ENCODE measurements at regions not wholly inside any gene's neighbourhood (a gene's known extent, or its start where the extent isn't known, plus 50 kb on each side); places are given as distances from the start of the nearest gene placed in this dataset.

- Histone ChIP-seq H3K4me3 (ENCODE audit: low read depth, low read length) (no peak overlapping the region), H3K27me3 (ENCODE audit: control insufficient read depth, insufficient read depth, low read length) (peaks cover 33% of the 10 kb centered on the region), H3K9me3 (ENCODE audit: control insufficient read depth, insufficient read depth, low read length) (no peaks in the 10 kb centered on the region; the same call in 1 of the 2 replicates), H3K27ac (ENCODE audit: low read depth, low read length) (no peak overlapping the region)
- DNase-seq (ENCODE audit: low read depth, low spot score): no peak
- POLR2A ChIA-PET: no interaction called here
- TF ChIP-seq, protein P1, sequence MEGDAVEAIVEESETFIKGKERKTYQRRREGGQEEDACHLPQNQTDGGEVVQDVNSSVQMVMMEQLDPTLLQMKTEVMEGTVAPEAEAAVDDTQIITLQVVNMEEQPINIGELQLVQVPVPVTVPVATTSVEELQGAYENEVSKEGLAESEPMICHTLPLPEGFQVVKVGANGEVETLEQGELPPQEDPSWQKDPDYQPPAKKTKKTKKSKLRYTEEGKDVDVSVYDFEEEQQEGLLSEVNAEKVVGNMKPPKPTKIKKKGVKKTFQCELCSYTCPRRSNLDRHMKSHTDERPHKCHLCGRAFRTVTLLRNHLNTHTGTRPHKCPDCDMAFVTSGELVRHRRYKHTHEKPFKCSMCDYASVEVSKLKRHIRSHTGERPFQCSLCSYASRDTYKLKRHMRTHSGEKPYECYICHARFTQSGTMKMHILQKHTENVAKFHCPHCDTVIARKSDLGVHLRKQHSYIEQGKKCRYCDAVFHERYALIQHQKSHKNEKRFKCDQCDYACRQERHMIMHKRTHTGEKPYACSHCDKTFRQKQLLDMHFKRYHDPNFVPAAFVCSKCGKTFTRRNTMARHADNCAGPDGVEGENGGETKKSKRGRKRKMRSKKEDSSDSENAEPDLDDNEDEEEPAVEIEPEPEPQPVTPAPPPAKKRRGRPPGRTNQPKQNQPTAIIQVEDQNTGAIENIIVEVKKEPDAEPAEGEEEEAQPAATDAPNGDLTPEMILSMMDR (IDR thresholded peaks at IDR 0.05; ENCODE audit: low read depth, low read length): no peak
- CTCF ChIA-PET: no interaction called here
Observed at GRCh38 chr21:41689289-41689583, 77.6 kb downstream of the RIPK4 start.

DNA sequence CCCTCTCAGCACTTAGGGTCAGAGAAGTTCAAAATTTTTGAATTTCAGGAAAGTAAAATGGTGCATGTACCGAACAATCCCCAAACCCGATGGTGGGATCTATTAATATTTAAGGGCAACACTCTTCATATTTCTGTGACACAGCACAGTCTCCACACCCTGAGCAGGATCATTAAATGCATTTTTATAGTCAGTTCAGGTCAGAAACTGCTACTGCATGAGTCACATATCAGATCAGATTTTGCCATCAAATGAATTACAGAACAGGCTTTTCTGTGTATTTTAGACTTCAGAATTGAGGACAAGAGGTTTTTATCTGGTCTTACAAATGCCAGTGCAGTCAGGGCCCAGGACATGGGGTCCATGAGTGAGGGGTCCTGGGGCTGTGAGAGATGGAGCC, 79.2 kb downstream of the RIPK4 start:
- POLR2A ChIA-PET: no interaction called here

DNA sequence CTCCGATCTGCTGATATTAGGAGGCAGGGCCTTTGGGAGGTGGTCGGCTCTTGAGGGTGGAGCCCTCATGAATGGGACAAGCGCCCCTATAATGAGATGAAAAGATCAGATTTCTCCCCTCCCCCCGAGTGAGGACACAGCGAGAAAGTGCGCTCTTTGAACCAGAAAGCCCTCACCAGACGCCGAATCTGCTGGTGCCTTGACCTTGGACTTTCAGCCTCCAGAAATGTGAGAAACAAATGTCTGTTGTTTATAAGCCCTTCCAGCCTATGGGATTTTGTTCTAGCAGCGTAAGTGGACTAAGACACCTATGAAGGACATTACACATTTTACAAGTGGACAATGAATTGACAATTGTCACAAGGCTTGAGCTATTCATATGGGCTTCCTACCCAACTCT, 80.2 kb downstream of the RIPK4 start:
- POLR2A ChIA-PET: no interaction called here
- CTCF ChIA-PET: no interaction called here
- TF ChIP-seq, protein P1 (IDR thresholded peaks at IDR 0.05; ENCODE audit: low read depth, low read length): no peak

More for the DNA sequence above, 79.2 kb downstream of the RIPK4 start:
- CTCF ChIA-PET: no interaction called here
- TF ChIP-seq, protein P1 (IDR thresholded peaks at IDR 0.05; ENCODE audit: low read depth, low read length): no peak
- Histone ChIP-seq H3K27ac (ENCODE audit: low read depth, low read length) (no peak overlapping the region), H3K9me3 (ENCODE audit: control insufficient read depth, insufficient read depth, low read length) (no peaks in the 10 kb centered on the region; the same call in 1 of the 2 replicates), H3K27me3 (ENCODE audit: control insufficient read depth, insufficient read depth, low read length) (peaks cover 31% of the 10 kb centered on the region), H3K4me3 (ENCODE audit: low read depth, low read length) (no peak overlapping the region)
- no peak for DNase-seq (ENCODE audit: low read depth, low spot score)

DNA sequence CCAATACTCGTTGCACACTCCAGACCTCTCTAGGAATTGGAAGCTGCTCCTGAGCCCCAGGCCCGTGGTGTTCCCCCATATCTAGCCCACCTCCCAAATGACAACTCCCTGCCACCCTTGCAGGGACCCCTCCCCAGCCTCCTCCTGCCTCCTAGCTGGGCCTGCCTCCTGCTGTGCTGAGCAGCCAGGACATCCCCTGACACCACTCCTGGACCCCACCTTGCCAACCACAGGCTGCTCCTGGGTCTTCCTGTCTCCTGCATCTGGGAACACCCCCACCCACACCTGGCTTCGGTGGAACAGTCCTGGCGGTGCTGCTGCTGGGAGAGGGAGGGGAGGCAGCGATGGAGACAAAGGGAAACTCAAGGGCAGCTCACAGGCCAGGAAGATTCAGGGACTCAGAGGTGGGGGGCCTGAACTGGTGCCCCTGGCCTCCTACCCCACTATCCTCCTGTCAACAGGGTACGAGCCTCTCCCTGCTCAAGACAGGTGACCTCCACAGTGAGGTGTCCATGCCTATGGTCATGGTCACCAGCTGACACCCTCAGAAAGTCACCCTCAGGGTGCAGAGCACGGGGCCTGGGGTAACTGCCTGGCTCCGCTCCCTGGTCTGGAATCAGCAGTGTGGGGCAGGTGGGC, 81.2 kb downstream of the RIPK4 start:
- H3K4me3 ChIP-seq (ENCODE audit: low read depth, low read length): no peak overlapping the region
- H3K27me3 ChIP-seq (ENCODE audit: control insufficient read depth, insufficient read depth, low read length): peaks cover 16% of the 10 kb centered on the region
- H3K9me3 ChIP-seq (ENCODE audit: control insufficient read depth, insufficient read depth, low read length): no peaks in the 10 kb centered on the region; the same call in 1 of the 2 replicates
- ChIA-PET CTCF (no interaction called here), POLR2A (no interaction called here)
- no peak for DNase-seq (ENCODE audit: low read depth, low spot score)
- TF ChIP-seq, protein P1 (IDR thresholded peaks at IDR 0.05; ENCODE audit: low read depth, low read length): no peak
- no peak overlapping the region for H3K27ac ChIP-seq (ENCODE audit: low read depth, low read length)

More for the DNA sequence above, 80.2 kb downstream of the RIPK4 start:
- DNase-seq (ENCODE audit: low read depth, low spot score): no peak
- Histone ChIP-seq H3K4me3 (ENCODE audit: low read depth, low read length) (no peak overlapping the region), H3K27me3 (ENCODE audit: control insufficient read depth, insufficient read depth, low read length) (peaks cover 22% of the 10 kb centered on the region), H3K27ac (ENCODE audit: low read depth, low read length) (no peak overlapping the region), H3K9me3 (ENCODE audit: control insufficient read depth, insufficient read depth, low read length) (no peaks in the 10 kb centered on the region; the same call in 1 of the 2 replicates)

- CTCF ChIA-PET: interaction anchor here (0.6 to 1.3 kb wide), 2 partner anchors 10 to 41 kb away, joined by 4 to 5 read pairs; no protein-coding TSS in a partner anchor
- peak; percentile 13 for DNase-seq (ENCODE audit: low read depth, low spot score)
- no peak overlapping the region for H3K4me3 ChIP-seq (ENCODE audit: low read depth, low read length)
Observed at GRCh38 chr21:41684381-41685245, 82.2 kb downstream of the RIPK4 start.

More at GRCh38 chr21:41684381-41685245, 82.2 kb downstream of the RIPK4 start:
- POLR2A ChIA-PET: interaction anchor here (0.7 to 0.8 kb wide), 3 partner anchors 54 to 316 kb away, joined by 4 to 16 read pairs (median 7); no protein-coding TSS in a partner anchor
- TF ChIP-seq, protein P1 (IDR thresholded peaks at IDR 0.05; ENCODE audit: low read depth, low read length): no peak
- Histone ChIP-seq H3K27ac (ENCODE audit: low read depth, low read length) (no peak overlapping the region), H3K9me3 (ENCODE audit: control insufficient read depth, insufficient read depth, low read length) (no peaks in the 10 kb centered on the region; the same call in 1 of the 2 replicates), H3K27me3 (ENCODE audit: control insufficient read depth, insufficient read depth, low read length) (peaks cover 16% of the 10 kb centered on the region)
